Heart right ventricle (tissue), 16 donors: ENCODE measurements at regions not wholly inside any gene's neighbourhood (a gene's known extent, or its start where the extent isn't known, plus 50 kb on each side); places are given as distances from the start of the nearest gene placed in this dataset.

ENCODE experiments used
- ATAC-seq, 8 donors: fragments of 200-7000 bp; cut with Tn5 transposase; one replicate each; pipeline ENCODE4 v1.9.1; 2020; ENCODE audit warnings: mild to moderate bottlenecking in 8 of 8, moderate library complexity in 8 of 8, moderate number of reproducible peaks in 1 of 8
- DNase-seq, 2 donors: peaks; one replicate each; pipeline ENCODE4 v3.0.0-alpha.2; 2020
- H3K27ac ChIP-seq, 10 donors: fragments of 200-600 bp; sonication (generic) in 2 of 10; one replicate each; pipeline versions ENCODE4 v1.5.0 to v1.8.0; 2020 to 2022; ENCODE audit warnings: mild to moderate bottlenecking in 3 of 10
- H3K27me3 ChIP-seq, 7 donors: fragments of 200-600 bp; one replicate each; pipeline ENCODE4 v1.8.0; 2021 to 2022; ENCODE audit warnings: mild to moderate bottlenecking in 2 of 7
- H3K36me3 ChIP-seq, 9 donors: fragments of 200-600 bp; sonication (generic) in 1 of 9; one replicate each; pipeline versions ENCODE4 v1.5.0 to v1.8.0; 2020 to 2022; ENCODE audit warnings: mild to moderate bottlenecking in 2 of 9
- H3K4me1 ChIP-seq, 9 donors: fragments of 200-600 bp; sonication (generic) in 1 of 9; one replicate each; pipeline versions ENCODE4 v1.5.0 to v1.8.0; 2020 to 2022; ENCODE audit warnings: mild to moderate bottlenecking in 4 of 9
- H3K4me3 ChIP-seq, 10 donors: fragments of 200-600 bp; sonication (generic) in 2 of 10; one replicate each; pipeline versions ENCODE4 v1.5.0 to v1.8.0; 2020 to 2022; ENCODE audit warnings: mild to moderate bottlenecking in 7 of 10, moderate library complexity in 2 of 10
- H3K9me3 ChIP-seq, 11 donors: fragments of 200-600 bp in 10 of 11; sonication (generic) in 2 of 11; one replicate each; pipeline versions ENCODE4 v1.5.0 to v1.8.0; 2013 to 2022; ENCODE audit warnings: mild to moderate bottlenecking in 2 of 11, control low read depth in 1 of 11, moderate library complexity in 1 of 11
- WGBS, 2 donors: extraction: QIAGEN DNeasy Blood & Tissue Kit; methylation state at CpG; one replicate each; pipeline ENCODE4 v1.1.7; 2013; ENCODE audit warnings: inconsistent platforms in 1 of 2; 5-methylcytosine and 5-hydroxymethylcytosine counted together
- intact Hi-C, 10 donors: fragments of 100-400 bp; cut with DNase I; formaldehyde crosslinking; loops; one replicate each; pipeline versions ENCODE4 v1.11.1 to v1.14.2; 2022
- TF ChIP-seq, protein P1 (sequence below), 9 donors: fragments of 200-600 bp; sonication (generic) in 2 of 9; IDR thresholded peaks; one replicate each; pipeline versions ENCODE4 v1.5.0 to v1.8.0; 2021 to 2022; ENCODE audit warnings: antibody characterized with exemption in 9 of 9, mild to moderate bottlenecking in 5 of 9, moderate library complexity in 1 of 9
- donor health status: Arrhythmogenic right ventricular cardiomyopathy.
- donor health status: ischemic (EF 13 %, LVEDD 7.1; RV severe dilation, severe dysfunction).
- donor health status: healthy with polysubstance abuse.
- donor health status: DM: no; HTN: yes; CAD: no.
- donor health status: DM: no; HTN: no; CAD: no.
- donor health status: ischemic (EF 25% LVEDD 6.9; RV normal size, moderate dysfunction).
- donor health status: ischemic (EF 25% LVEDD 5.7; RV mildly dilated, moderate dysfunction).
- donor health status: healthy.
- donor health status: DM: yes; HTN: yes; CAD: no.
- donor health status: Ischemic cardiomyopathy.
- donor health status: ischemic (EF 35%, LVEDD 5.7; RV mildly dilated, moderate dysfunction).
- donor health status: nonischemic (EF 11% LVEDD 7.7; RV severe dilation, severe dysfunction).
- donor health status: DM: yes; HTN: yes; CAD: no.
- donor health status: PGD.
- donor health status: ischemic (EF 29% LVEDD 5.4; RV normal size, mild dysfunction).
- donor health status: nonischemic (EF 23%, LVEDD 6.1; RV moderate dilation, normal function).

GRCh38 chr4:59086410-59086809 is 1976.2 kb upstream of the IGFBP7 start:
- intact Hi-C loops = no loop called here
- TF ChIP-seq, protein P1, sequence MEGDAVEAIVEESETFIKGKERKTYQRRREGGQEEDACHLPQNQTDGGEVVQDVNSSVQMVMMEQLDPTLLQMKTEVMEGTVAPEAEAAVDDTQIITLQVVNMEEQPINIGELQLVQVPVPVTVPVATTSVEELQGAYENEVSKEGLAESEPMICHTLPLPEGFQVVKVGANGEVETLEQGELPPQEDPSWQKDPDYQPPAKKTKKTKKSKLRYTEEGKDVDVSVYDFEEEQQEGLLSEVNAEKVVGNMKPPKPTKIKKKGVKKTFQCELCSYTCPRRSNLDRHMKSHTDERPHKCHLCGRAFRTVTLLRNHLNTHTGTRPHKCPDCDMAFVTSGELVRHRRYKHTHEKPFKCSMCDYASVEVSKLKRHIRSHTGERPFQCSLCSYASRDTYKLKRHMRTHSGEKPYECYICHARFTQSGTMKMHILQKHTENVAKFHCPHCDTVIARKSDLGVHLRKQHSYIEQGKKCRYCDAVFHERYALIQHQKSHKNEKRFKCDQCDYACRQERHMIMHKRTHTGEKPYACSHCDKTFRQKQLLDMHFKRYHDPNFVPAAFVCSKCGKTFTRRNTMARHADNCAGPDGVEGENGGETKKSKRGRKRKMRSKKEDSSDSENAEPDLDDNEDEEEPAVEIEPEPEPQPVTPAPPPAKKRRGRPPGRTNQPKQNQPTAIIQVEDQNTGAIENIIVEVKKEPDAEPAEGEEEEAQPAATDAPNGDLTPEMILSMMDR (IDR thresholded peaks at IDR 0.05) = no peak
- Histone ChIP-seq H3K27ac (no peak overlapping the region), H3K4me1 (no peaks in the 10 kb centered on the region), H3K9me3 (peaks cover 0 to 13% (median 0%) of the 10 kb centered on the region in 11 donors), H3K4me3 (no peak overlapping the region), H3K27me3 (no peaks in the 10 kb centered on the region), H3K36me3 (no peaks in the 10 kb centered on the region)
- WGBS, 2 donors = 69 to 88% methylated on average over 3 of the region's 3 CpGs
- no peak for DNase-seq
- no peak for ATAC-seq

DNA sequence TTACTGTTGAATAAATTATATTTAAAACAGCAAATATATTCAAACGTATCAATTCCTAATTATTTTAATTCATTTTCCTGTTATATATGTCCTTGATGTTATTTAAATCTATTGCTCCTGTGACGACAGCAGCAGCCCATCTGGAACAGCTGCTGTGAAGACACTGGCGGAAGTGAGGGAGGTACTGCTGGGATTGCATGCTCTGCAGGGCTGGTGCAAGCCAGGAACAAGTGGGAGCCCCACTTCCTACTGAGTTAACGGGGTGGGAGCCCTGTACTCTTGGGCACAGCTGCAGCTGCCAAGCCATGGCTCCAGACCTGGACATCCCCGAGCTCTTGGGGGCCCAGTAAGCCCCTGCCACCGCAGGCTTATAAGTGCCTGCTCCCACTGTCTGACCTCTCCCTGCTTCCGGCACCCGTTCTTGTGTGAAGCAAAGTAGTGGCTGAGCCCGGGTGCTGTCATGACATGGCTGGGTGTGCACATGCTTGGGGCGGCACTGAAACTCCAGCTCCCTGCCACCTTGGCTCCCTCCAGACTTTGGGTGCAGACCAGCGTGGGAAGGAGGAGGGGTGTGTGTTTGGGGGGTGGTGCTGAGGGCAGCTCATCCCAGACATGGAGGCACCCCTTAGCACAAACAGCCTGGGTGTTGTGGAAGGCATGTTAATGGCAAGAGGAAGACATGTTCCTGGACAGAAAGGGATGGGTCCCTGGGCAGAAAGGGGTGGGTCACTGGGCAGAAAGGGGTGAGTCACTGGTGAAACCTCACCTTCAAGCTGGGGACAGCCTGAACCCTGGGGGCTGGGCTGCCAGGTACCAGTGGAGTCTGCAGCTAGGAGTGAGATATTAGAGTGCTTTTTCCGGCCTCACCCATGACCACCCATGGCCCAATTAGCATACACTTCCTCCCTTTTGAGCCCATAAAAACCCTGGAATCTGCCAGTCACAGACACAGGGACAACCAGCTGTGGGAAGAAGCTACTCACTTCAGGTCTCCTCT is 1981.3 kb upstream of the IGFBP7 start:
- Histone ChIP-seq H3K9me3 (peaks cover 0 to 11% (median 0%) of the 10 kb centered on the region in 11 donors), H3K4me3 (no peak overlapping the region), H3K36me3 (no peaks in the 10 kb centered on the region), H3K27me3 (no peaks in the 10 kb centered on the region), H3K27ac (no peak overlapping the region), H3K4me1 (no peaks in the 10 kb centered on the region)
- WGBS, 2 donors = 69 to 77% methylated on average over 12 of the region's 12 CpGs
- DNase-seq (no peak), ATAC-seq (no peak)
- TF ChIP-seq, protein P1 (IDR thresholded peaks at IDR 0.05) = no peak
- intact Hi-C loops = no loop called here

GRCh38 chr4:59094505-59094904 is 1984.3 kb upstream of the IGFBP7 start:
- no peak for DNase-seq
- H3K27me3 ChIP-seq = no peaks in the 10 kb centered on the region
- no peak for ATAC-seq
- no peaks in the 10 kb centered on the region for H3K4me1 ChIP-seq
- intact Hi-C loops = no loop called here
- H3K4me3 ChIP-seq = no peak overlapping the region
- no peaks in the 10 kb centered on the region for H3K36me3 ChIP-seq
- 90 to 93% methylated on average over 4 of the region's 4 CpGs for WGBS, 2 donors
- TF ChIP-seq, protein P1 (IDR thresholded peaks at IDR 0.05) = no peak
- peaks cover 0 to 11% (median 0%) of the 10 kb centered on the region in 11 donors for H3K9me3 ChIP-seq
- H3K27ac ChIP-seq = no peak overlapping the region

GRCh38 chr4:59102311-59102710 is 1992.1 kb upstream of the IGFBP7 start:
- Histone ChIP-seq H3K27ac (no peak overlapping the region), H3K4me3 (no peak overlapping the region), H3K4me1 (no peaks in the 10 kb centered on the region), H3K9me3 (peaks cover 0 to 9% (median 0%) of the 10 kb centered on the region in 11 donors), H3K27me3 (no peaks in the 10 kb centered on the region), H3K36me3 (no peaks in the 10 kb centered on the region)
- intact Hi-C loops = no loop called here
- DNase-seq (no peak), ATAC-seq (no peak)
- TF ChIP-seq, protein P1 (IDR thresholded peaks at IDR 0.05) = no peak
- WGBS, 2 donors = 82 to 94% methylated on average over 2 of the region's 2 CpGs
